NCI-H748 (cell line): ENCODE measurements at regions not wholly inside any gene's neighbourhood (a gene's known extent, or its start where the extent isn't known, plus 50 kb on each side); places are given as distances from the start of the nearest gene placed in this dataset.
"Not testable (repeated sequence)": the region's sequence is repeated elsewhere in the genome, so short reads cannot be mapped to it uniquely, and the experiment has no call there.

Source experiments
- DNase-seq: peaks from one replicate; lab custom pipeline; 2025; ENCODE audit not compliant: unreplicated experiment; lab: John Stamatoyannopoulos, UW

DNA sequence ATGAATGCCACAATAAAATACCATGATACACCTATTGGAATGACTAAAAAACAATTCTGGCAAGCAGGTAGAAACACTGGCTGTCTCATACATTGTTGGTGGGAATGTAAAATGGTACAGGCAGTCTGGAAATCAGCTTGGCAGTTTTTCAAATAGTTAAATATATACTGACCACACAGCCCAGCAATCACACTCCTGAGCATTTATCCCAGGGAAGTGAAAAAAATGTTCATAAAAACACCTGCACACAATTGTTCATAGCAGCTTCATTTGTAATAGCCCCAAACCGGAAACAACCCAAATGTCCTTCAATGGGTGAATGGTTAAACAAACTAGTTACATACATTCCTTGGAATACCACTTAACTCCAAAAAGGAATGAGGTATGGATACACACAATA, 137.2 kb downstream of the TFCP2L1 start:
- no peak for DNase-seq

DNA sequence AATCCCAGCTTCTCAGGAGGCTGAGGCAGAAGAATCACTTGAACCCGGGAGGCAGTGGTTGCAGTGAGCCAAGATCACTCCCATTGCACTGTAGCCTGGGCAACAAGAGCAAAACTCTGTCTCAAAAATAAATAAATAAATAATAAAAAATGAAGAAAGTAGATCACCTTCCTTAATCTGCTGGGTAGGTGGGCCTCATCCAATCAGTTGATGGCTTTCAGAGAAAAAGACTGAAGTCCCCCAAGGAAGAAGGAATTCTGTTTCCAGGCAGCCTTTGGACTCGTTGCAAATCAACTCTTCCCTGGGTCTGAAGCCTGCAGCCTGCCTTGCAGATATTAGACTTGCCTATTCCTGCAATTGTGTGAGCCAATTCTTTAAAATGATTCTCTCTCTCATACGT, 136.5 kb downstream of the TFCP2L1 start:
- no peak for DNase-seq

DNA sequence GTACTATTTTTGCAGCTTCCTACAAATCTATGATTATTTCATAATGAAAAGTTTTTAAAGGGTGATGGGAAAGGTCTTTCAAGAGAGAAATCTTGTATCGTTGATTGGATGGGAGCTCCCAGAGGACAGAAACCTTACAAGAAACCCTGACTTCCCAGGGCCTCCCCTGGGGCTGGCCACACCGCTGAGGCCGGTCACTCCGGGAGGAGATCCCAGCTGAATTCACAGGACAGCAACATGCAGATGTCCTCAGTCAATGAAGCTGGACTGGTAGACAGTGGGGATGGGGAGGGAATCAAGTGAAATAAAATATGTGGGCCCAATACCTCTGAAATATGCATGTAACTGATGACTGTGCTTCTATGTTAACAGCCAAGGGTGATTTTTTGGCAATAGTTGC, 135.6 kb downstream of the TFCP2L1 start:
- DNase-seq: no peak

DNA sequence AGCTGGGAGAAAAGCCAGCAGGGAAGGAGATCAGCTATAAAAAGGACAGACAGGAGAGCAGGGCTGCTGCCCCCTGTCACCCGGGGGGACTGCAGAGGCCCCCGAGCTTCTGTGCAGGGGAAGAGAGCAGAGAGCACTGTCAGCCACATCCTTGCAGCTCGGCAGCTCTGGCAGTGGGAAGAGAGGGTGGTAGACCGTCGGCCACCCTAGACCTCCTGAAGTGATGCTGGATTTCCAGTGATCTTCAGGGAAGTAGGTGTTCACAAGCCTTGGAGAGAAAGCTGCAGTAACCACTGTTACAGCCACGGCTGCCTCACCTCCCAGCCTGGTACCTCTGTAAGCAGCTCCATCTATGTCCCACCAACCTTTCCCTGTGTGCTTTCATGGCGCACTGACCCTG, 134.9 kb downstream of the TFCP2L1 start:
- no peak for DNase-seq

DNA sequence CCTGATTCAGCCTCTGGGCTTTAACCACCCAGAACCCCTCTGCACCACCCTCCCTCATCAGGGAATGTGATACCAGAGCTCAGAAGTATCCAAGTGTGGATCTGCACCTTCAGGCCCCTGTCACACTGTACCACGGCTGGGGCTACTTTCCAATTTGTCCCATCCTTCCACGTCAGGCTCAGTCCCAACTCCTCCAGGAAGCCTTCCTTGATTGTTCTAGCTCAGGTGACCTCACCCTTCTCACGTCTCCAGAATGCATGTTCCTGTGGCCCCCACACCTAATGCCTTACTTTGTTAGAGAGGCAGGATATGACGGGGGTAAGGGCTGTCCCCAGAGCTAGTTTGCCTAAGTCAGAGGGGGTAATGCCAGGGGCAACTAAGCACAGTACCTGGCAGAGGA, 134.3 kb downstream of the TFCP2L1 start:
- no peak for DNase-seq

DNA sequence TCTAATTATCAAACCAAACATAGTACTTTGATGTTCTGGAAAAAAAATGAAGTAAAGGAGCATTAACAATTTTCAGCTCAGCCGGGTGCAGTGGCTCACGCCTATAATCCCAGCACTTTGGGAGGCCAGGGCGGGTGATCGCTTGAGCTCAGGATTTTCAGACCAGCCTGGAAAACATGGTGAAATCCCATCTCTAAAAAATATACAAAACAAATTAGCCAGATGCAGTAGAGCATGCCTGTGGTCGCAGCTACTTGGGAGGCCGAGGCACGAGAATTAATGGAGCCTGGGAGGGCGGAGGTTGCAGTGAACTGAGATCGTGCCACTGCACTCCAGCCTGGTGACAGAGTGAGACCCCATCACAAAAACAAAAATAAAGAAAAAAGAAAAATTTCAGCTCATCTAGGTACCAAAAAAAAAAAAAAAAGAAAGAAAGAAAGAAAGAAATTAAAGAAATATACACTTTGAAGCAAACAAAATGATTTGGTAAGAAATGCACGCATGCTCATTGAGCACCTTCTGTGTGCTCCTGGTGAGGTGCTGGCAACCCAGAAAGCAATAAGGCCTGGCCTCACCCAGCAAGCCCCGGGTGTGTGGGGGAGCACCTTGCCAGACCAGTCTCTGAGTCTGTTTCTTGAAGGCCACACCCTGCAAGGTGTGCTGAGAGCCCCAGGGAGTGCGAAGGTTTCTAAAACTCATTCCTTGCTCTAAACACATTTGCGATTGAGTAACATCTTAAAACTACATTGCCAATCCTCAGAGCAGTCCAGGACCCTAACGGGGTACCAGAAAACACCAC, 133.5 kb downstream of the TFCP2L1 start:
- no peak for DNase-seq

DNA sequence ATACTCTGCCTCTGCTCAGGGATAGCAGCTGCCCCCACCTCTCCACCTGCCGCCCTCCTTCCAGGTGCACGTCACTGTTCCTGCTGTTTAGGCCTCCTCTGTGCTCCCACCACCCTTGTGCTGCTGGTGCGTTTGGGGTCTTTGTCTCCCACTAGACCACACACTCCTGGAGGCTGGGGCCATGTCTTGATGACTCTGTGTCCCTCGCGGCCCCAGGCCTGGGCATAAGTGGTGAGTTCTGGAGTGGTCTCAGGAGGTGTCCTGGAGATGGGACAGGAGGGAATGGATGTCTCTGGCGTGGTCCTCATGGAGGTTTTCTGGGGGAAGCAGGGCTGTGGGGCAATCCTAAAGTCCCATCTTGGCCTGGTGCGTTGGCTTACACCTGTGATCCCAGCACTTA, 132.1 kb downstream of the TFCP2L1 start:
- no peak for DNase-seq

DNA sequence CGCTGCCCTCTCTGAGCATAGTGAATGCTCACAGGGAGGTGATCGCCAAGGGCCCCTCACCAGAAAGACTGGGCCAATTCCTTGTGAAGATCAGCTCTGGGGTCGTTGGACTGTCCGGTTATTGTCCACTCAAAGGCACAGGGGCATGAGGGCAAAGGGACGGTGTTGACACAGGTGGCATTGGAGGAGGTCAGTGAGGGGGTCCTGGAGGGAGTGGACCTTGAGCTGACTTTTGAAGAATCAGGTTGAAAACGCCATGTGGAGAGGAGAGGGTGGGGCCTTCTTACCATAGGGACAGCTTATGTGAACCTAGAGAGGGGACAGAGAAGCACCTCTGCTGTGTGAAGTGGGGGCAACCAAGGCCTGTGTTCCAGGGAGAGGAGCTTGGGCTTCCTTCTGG, 131.5 kb downstream of the TFCP2L1 start:
- DNase-seq: no peak

DNA sequence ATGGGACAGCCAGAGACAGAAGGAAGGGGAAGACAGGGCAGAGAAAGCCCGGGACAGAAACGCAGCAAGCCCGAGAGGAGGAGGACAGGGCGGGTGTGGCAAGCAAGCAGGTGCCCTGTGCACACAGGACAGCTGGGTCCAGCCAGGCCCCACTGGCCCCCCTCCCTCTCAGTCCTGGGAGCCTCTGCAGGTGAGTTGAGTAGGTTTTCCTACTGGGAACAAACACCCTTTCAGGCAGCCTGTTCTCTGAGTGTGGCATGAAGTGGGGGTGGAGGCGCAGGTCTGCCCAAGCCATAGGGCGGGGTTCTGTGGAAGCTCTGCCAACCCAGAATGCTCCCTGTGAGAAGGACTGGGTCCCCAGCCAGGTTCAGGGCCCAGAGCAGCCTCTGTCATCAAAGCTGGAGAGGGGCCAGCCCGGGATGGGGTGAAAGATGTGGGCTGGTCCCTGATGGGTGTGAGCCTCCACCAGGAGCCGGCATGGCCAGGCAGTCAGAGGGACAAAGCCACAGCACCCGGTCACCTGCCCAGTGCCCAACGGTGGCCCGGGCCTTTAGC, 129.4 kb downstream of the TFCP2L1 start:
- peak; percentile 83 for DNase-seq

DNA sequence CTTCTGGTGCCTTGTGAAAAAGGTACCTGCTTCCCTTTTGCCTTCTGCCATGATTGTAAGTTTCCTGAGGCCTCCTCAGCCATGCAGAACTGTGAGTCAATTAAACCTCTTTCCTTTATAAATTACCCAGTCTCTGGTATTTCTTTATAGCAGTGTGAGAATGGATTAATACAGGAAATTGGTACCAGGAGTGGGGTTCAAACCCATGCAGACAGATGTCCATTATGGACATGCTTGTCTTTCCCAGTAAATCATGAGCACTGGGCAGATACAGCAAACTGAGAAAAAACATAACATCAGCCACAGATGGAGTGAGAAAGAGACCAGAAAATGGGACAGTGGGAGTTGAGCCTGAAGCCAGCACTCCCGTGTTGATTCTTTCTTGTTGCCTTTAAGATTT, 127.5 kb downstream of the TFCP2L1 start:
- not testable (repeated sequence) for DNase-seq

DNA sequence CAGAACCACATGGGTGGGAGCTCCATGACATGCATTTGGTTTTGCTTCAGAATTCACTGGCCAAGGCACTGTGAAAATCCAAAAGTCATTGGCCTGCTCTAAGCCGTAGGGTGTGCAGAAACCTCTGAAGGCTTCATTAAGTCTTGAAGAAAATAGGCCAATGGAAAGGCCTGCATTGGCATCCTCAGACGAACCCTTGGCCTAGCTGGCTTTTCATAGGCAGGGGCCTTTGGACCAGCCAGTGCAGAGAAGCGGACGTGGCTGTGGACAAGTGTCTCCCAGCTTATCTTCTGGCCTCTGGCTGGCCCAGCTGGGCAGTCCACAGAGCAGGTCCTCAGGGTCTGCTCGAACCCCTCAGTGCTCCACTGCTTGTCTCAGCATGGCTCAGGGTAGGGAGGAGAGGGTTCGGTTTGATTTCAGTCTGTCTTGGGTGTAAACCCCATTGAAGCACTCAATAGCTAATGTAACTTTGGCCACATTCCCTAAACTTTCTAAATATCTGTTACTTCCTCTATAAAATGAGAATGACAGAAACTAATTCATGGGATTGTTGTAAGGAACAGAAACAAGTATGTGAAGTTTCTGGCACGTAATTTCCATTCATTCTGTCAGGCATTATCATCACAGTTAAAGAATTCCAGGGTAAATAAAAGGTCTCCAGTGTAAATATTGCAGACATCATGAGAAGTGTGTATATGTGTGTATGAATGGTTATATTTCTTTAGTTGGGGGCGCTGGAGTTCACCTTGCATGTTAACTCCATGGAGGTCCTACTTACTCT, 125.5 kb downstream of the TFCP2L1 start:
- no peak for DNase-seq

DNA sequence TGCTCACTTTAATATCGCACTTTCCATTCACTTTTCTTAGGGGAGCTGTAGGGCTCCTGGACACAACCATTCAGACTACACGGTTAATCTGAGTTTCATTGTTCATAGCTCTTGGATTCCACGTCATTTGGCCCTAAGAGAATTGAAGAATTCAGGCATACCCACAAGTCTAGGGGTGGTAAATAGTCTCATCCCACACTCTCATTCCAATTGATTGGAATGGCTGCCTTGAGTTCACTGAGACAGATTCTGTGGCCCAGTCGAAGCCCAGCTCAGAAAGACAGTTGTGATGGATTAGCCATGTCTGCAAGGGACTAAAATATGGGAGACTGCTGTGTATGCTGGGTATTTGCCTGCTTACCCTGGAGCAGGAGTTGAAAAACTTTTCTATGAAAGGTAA, 124.6 kb downstream of the TFCP2L1 start:
- DNase-seq: no peak

DNA sequence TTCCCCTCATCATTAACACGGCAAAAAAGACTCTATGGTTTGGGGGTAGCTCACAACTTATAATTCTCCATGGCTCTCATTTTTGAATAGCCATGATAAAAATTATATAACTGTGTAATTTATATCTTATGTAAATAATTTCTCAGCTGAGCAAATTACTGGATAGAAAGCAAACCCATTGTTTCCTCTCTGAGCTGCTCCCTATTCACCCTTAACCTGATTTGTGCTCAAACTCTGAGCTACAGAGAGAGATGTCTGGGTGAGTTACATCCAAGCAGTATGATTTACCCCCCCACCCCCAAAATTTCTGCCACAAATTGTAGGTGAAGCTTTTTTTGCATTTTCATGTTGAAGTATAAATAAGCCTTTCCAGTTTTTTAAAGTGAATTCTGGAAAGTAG, 123.7 kb downstream of the TFCP2L1 start:
- DNase-seq: no peak

DNA sequence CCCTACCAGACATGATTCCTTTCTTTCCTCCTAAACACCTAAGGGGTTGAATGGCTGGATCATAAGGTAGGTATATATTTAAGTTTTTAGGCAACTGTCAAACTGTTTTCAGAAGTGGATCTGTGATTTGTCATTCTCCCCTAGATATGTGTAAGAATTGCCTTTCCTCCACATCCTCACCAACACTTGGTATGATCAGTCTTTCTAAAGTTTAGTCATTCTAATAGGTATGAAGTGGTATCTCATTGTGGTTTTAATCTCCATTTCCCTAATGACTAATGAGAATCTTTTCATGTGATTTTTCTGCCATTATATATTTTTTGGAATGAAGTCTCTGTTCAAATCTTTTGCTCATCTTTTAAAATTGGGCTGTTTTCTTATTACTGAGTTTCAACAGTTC, 122.1 kb downstream of the TFCP2L1 start:
- no peak for DNase-seq

DNA sequence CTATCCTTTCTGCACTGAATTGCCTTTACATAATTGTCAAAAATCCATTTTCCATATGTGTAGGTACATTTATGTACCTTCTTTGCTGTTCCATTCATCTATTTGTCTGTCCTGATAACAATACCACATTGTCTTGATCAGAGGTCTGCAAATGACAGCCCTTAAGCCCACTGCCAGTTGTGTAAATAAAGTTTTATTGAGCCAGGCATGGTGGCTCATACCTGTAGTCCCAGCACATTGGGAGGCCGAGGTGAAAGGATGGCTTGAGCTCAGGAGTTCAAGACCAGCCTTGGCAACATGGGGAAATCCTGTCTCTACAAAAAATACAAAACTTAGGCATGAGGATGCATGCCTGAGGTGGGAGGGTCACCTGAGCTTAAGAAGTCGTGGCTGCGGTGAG, 121.0 kb downstream of the TFCP2L1 start:
- no peak for DNase-seq

DNA sequence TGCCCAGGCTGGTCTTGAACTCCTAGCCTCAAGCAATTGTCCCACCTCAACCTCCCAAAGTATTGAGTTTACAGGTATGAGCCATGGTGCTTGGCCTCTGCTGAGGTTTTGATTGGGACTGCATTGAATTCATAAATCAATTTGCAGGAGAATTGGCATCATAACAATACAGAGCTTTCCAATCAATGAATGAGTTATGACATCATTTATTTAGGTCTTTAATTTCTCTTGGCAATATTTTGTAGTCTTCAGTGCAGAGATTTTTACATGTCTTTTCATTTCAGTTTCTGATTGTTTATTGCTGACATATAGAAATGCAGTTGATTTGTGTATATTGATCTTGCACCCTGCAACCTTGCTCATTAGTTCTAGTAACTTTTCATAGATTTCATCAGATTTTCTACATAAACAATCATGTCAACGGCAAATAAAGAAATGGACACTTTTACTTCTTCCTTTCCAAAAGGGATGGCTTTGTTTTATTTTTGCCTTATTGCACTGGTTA, 119.9 kb downstream of the TFCP2L1 start:
- DNase-seq: no peak
